Loucy (cell line): ENCODE measurements at regions not wholly inside any gene's neighbourhood (a gene's known extent, or its start where the extent isn't known, plus 50 kb on each side); places are given as distances from the start of the nearest gene placed in this dataset.

ENCODE experiments used
- H2AFZ ChIP-seq: fragments of 200-600 bp; sonication (generic); 2 replicates; pipeline ENCODE4 v1.6.0; 2016; ENCODE audit warnings: antibody characterized with exemption, mild to moderate bottlenecking, low read length, moderate library complexity
- H3F3A ChIP-seq: fragments of 200-600 bp; 2 replicates; pipeline ENCODE4 v1.6.0; 2016; ENCODE audit warnings: antibody characterized with exemption, low read depth, mild to moderate bottlenecking
- H3K27me3 ChIP-seq: fragments of 200-600 bp; sonication (generic); 2 replicates; pipeline ENCODE4 v1.6.1; 2014; ENCODE audit warnings: low read length, mild to moderate bottlenecking; ENCODE audit not compliant: insufficient read depth, poor library complexity, severe bottlenecking
- H3K36me3 ChIP-seq: fragments of 200-600 bp; sonication (generic); 2 replicates; pipeline ENCODE4 v1.6.1; 2016; ENCODE audit warnings: low read length; ENCODE audit not compliant: insufficient read depth
- H3K4me1 ChIP-seq: fragments of 200-600 bp; sonication (generic); 2 replicates; pipeline ENCODE4 v1.5.1; 2014; ENCODE audit warnings: low read length, mild to moderate bottlenecking; ENCODE audit not compliant: insufficient read depth, poor library complexity, severe bottlenecking
- H3K4me2 ChIP-seq: fragments of 200-600 bp; sonication (generic); 2 replicates; pipeline ENCODE4 v1.6.0; 2014; ENCODE audit warnings: antibody characterized with exemption, low read length, low read depth, mild to moderate bottlenecking; ENCODE audit not compliant: poor library complexity, severe bottlenecking
- H3K4me3 ChIP-seq: fragments of 200-600 bp; sonication (generic); 2 replicates; pipeline ENCODE4 v1.5.1; 2014; ENCODE audit warnings: low read length, mild to moderate bottlenecking, mixed read lengths; ENCODE audit not compliant: poor library complexity, severe bottlenecking
- H3K79me2 ChIP-seq: fragments of 200-600 bp; sonication (generic); 2 replicates; pipeline ENCODE4 v1.6.1; 2014; ENCODE audit warnings: low read length; ENCODE audit not compliant: insufficient read depth
- H3K9ac ChIP-seq: fragments of 200-600 bp; sonication (generic); 2 replicates; pipeline ENCODE4 v1.6.0; 2014; ENCODE audit warnings: mild to moderate bottlenecking, low read depth, low read length, moderate library complexity; ENCODE audit not compliant: poor library complexity, severe bottlenecking
- H3K9me2 ChIP-seq: fragments of 200-600 bp; sonication (generic); replicated peaks from 2 replicates; pipeline ENCODE4 v1.6.1; 2016; ENCODE audit warnings: low read depth, low read length, mixed read lengths
- H3K9me3 ChIP-seq: fragments of 200-600 bp; sonication (generic); 2 replicates; pipeline ENCODE4 v1.6.1; 2014; ENCODE audit warnings: mild to moderate bottlenecking, antibody characterized with exemption, low read length, low read depth; ENCODE audit not compliant: insufficient read depth
- H4K20me1 ChIP-seq: fragments of 200-600 bp; sonication (generic); 2 replicates; pipeline ENCODE4 v1.6.0; 2014; ENCODE audit warnings: antibody characterized with exemption, low read length, mild to moderate bottlenecking; ENCODE audit not compliant: insufficient read depth, poor library complexity, severe bottlenecking
- CTCF ChIP-seq: fragments of 200-600 bp; sonication (generic); conservative IDR thresholded peaks from 2 replicates; pipeline ENCODE4 v1.5.1; 2014; ENCODE audit warnings: mild to moderate bottlenecking, antibody characterized with exemption, low read length
- EZH2phosphoT487 ChIP-seq: fragments of 200-600 bp; IDR thresholded peaks from 2 replicates; pipeline ENCODE4 v1.6.1; 2018; ENCODE audit warnings: antibody characterized with exemption, mild to moderate bottlenecking, moderate library complexity, borderline replicate concordance

GRCh38 chr15:29468899-29469298 lies 199.3 kb upstream of the NSMCE3 start:
- no peak overlapping the region for H2AFZ ChIP-seq
- no peaks in the 10 kb centered on the region for H3F3A ChIP-seq
- H4K20me1 ChIP-seq, result no peaks in the 10 kb centered on the region
- H3K79me2 ChIP-seq, result no peaks in the 10 kb centered on the region
- H3K4me3 ChIP-seq, result no peak overlapping the region
- no peaks in the 10 kb centered on the region for H3K9me2 ChIP-seq
- TF ChIP-seq CTCF (no peak), EZH2phosphoT487 (no peak)
- H3K4me1 ChIP-seq, result peaks cover 3% of the 10 kb centered on the region
- no peaks in the 10 kb centered on the region for H3K27me3 ChIP-seq
- no peak overlapping the region for H3K4me2 ChIP-seq
- no peaks in the 10 kb centered on the region for H3K36me3 ChIP-seq
- H3K9ac ChIP-seq, result no peak overlapping the region
- H3K9me3 ChIP-seq, result no peaks in the 10 kb centered on the region

- Histone ChIP-seq H3K9me3 (no peaks in the 10 kb centered on the region), H3K4me2 (no peak overlapping the region), H2AFZ (no peak overlapping the region), H3K27me3 (no peaks in the 10 kb centered on the region), H3K4me1 (no peaks in the 10 kb centered on the region), H3K36me3 (no peaks in the 10 kb centered on the region), H3K9me2 (no peaks in the 10 kb centered on the region), H4K20me1 (no peaks in the 10 kb centered on the region), H3K9ac (no peak overlapping the region), H3K79me2 (no peaks in the 10 kb centered on the region), H3F3A (no peaks in the 10 kb centered on the region), H3K4me3 (no peak overlapping the region)
- TF ChIP-seq CTCF, result no peak
- TF ChIP-seq EZH2phosphoT487, result no peak
These were observed 197.5 kb upstream of the NSMCE3 start for GRCh38 chr15:29467091-29467490.

- Histone ChIP-seq H3K79me2 (no peaks in the 10 kb centered on the region), H2AFZ (no peak overlapping the region), H3K27me3 (no peaks in the 10 kb centered on the region), H3K9me2 (no peaks in the 10 kb centered on the region), H4K20me1 (no peaks in the 10 kb centered on the region), H3K4me3 (no peak overlapping the region), H3K9ac (no peak overlapping the region), H3K4me1 (no peaks in the 10 kb centered on the region), H3F3A (no peaks in the 10 kb centered on the region), H3K9me3 (no peaks in the 10 kb centered on the region), H3K4me2 (no peak overlapping the region), H3K36me3 (no peaks in the 10 kb centered on the region)
- TF ChIP-seq EZH2phosphoT487 (no peak), CTCF (no peak)
These were observed 196.7 kb upstream of the NSMCE3 start for GRCh38 chr15:29466292-29466691.
